H9 (cell line): ENCODE measurements at regions not wholly inside any gene's neighbourhood (a gene's known extent, or its start where the extent isn't known, plus 50 kb on each side); places are given as distances from the start of the nearest gene placed in this dataset.

Source experiments
- DNase-seq: peaks from one replicate; pipeline ENCODE4 v3.0.0-alpha.2; 2017
- H2AFZ ChIP-seq: one replicate; pipeline ENCODE4 v1.6.1; 2013; ENCODE audit warnings: mild to moderate bottlenecking, low read length, control low read depth, moderate library complexity
- H2AK5ac ChIP-seq: 2 replicates; pipeline ENCODE4 v1.6.1; 2013; ENCODE audit warnings: low read length, control low read depth, mixed read lengths; ENCODE audit not compliant: insufficient read length
- H2BK120ac ChIP-seq: one replicate; pipeline ENCODE4 v1.6.1; 2013; ENCODE audit warnings: low read depth, mild to moderate bottlenecking, low read length, control low read depth, inconsistent platforms; ENCODE audit not compliant: poor library complexity, severe bottlenecking
- H2BK12ac ChIP-seq: 2 replicates; pipeline ENCODE4 v1.6.1; 2013; ENCODE audit warnings: low read length, control low read depth, mixed read lengths, low read depth; ENCODE audit not compliant: insufficient read length
- H2BK15ac ChIP-seq: 2 replicates; pipeline ENCODE4 v1.6.1; 2013; ENCODE audit warnings: low read depth, low read length, control low read depth
- H2BK20ac ChIP-seq: one replicate; pipeline ENCODE4 v1.6.1; 2013; ENCODE audit warnings: low read depth, mild to moderate bottlenecking, low read length, control low read depth, inconsistent platforms; ENCODE audit not compliant: poor library complexity, severe bottlenecking
- H2BK5ac ChIP-seq: 2 replicates; pipeline ENCODE4 v1.6.1; 2013; ENCODE audit warnings: low read length, control low read depth, mixed read lengths; ENCODE audit not compliant: insufficient read length
- H3K14ac ChIP-seq: 2 replicates; pipeline ENCODE4 v1.6.1; 2013; ENCODE audit warnings: low read length, control low read depth; ENCODE audit not compliant: insufficient read depth
- H3K18ac ChIP-seq: 2 replicates; pipeline ENCODE4 v1.6.1; 2013; ENCODE audit warnings: low read depth, mild to moderate bottlenecking, mixed read lengths, low read length, control low read depth; ENCODE audit not compliant: insufficient read length
- H3K23ac ChIP-seq: 2 replicates; pipeline ENCODE4 v1.6.1; 2013; ENCODE audit warnings: low read length, control low read depth, mixed read lengths, low read depth; ENCODE audit not compliant: insufficient read length
- H3K23me2 ChIP-seq: 2 replicates; pipeline ENCODE4 v1.6.1; 2013; ENCODE audit warnings: low read depth, mild to moderate bottlenecking, mixed read lengths, low read length, control low read depth; ENCODE audit not compliant: insufficient read length, poor library complexity, severe bottlenecking
- H3K27ac ChIP-seq: 2 replicates; pipeline ENCODE4 v1.5.1; 2013; ENCODE audit warnings: low read length, control low read depth, mixed read lengths, low read depth; ENCODE audit not compliant: insufficient read length
- H3K27me3 ChIP-seq: 2 replicates; pipeline ENCODE4 v1.6.1; 2013; ENCODE audit warnings: low read length, control low read depth, inconsistent platforms; ENCODE audit not compliant: insufficient read depth
- H3K4ac ChIP-seq: 2 replicates; pipeline ENCODE4 v1.6.1; 2013; ENCODE audit warnings: low read depth, mild to moderate bottlenecking, control low read depth, inconsistent platforms, low read length, moderate library complexity
- H3K4me1 ChIP-seq: 2 replicates; pipeline ENCODE4 v1.6.1; 2013; ENCODE audit warnings: low read length, control low read depth, inconsistent platforms; ENCODE audit not compliant: insufficient read depth
- H3K4me2 ChIP-seq: 2 replicates; pipeline ENCODE4 v1.6.1; 2013; ENCODE audit warnings: low read length, control low read depth, mixed read lengths; ENCODE audit not compliant: insufficient read length, insufficient read depth
- H3K56ac ChIP-seq: 2 replicates; pipeline ENCODE4 v1.6.1; 2013; ENCODE audit warnings: low read depth, mild to moderate bottlenecking, mixed read lengths, low read length, control low read depth; ENCODE audit not compliant: insufficient read length
- H3K79me1 ChIP-seq: 2 replicates; pipeline ENCODE4 v1.6.1; 2013; ENCODE audit warnings: low read depth, mild to moderate bottlenecking, moderate library complexity, low read length, control low read depth, inconsistent platforms; ENCODE audit not compliant: insufficient read depth, poor library complexity, severe bottlenecking
- H3K79me2 ChIP-seq: 2 replicates; pipeline ENCODE4 v1.6.1; 2013; ENCODE audit warnings: low read length, control low read depth, inconsistent platforms; ENCODE audit not compliant: insufficient read depth
- H3K9ac ChIP-seq: 2 replicates; pipeline ENCODE4 v1.6.1; 2013; ENCODE audit warnings: low read length, control low read depth, mixed read lengths; ENCODE audit not compliant: insufficient read length; ENCODE audit errors: extremely low read depth
- H3K9me3 ChIP-seq: one replicate; pipeline ENCODE4 v1.6.1; 2013; ENCODE audit warnings: low read depth, low read length, inconsistent platforms; ENCODE audit not compliant: control insufficient read depth
- H3T11ph ChIP-seq: one replicate; pipeline ENCODE4 v1.6.1; 2013; ENCODE audit warnings: mild to moderate bottlenecking, low read length, control low read depth, inconsistent platforms
- H4K20me1 ChIP-seq: one replicate; pipeline ENCODE4 v1.6.1; 2013; ENCODE audit not compliant: control insufficient read depth, insufficient read length, insufficient read depth
- H4K5ac ChIP-seq: 2 replicates; pipeline ENCODE4 v1.6.1; 2013; ENCODE audit warnings: low read depth, mild to moderate bottlenecking, mixed read lengths, low read length, control low read depth; ENCODE audit not compliant: insufficient read length
- H4K8ac ChIP-seq: replicated peaks from 2 replicates; pipeline ENCODE4 v1.6.1; 2013; ENCODE audit warnings: low read length, control low read depth, mixed read lengths, low read depth; ENCODE audit not compliant: insufficient read length
- H4K91ac ChIP-seq: 2 replicates; pipeline ENCODE4 v1.6.1; 2013; ENCODE audit warnings: low read depth, mild to moderate bottlenecking, moderate library complexity, mixed read lengths, low read length, control low read depth; ENCODE audit not compliant: insufficient read length
- H3K27ac Mint-ChIP-seq, 3 experiments: 2 replicates in 2 of 3; 3 replicates in 1 of 3; pipeline ENCODE4 v1.8.0; 2020 to 2021; ENCODE audit warnings: mixed read lengths in 3 of 3, mild to moderate bottlenecking in 1 of 3, moderate library complexity in 1 of 3
- H3K27me3 Mint-ChIP-seq: 2 replicates; pipeline ENCODE4 v1.8.0; 2021; ENCODE audit warnings: low read depth, mild to moderate bottlenecking, moderate library complexity, mixed read lengths
- H3K36me3 Mint-ChIP-seq, 3 experiments: 2 replicates in 2 of 3; 3 replicates in 1 of 3; pipeline ENCODE4 v1.8.0; 2020 to 2021; ENCODE audit warnings: low read depth in 3 of 3, mixed read lengths in 3 of 3; ENCODE audit not compliant: insufficient read depth in 1 of 3
- H3K4me1 Mint-ChIP-seq, 2 experiments: 2 replicates each; pipeline ENCODE4 v1.8.0; 2020; ENCODE audit warnings: mixed read lengths in 2 of 2
- H3K4me3 Mint-ChIP-seq, 2 experiments: 2 replicates in 1 of 2; 3 replicates in 1 of 2; pipeline ENCODE4 v1.8.0; 2020 to 2021; ENCODE audit warnings: mild to moderate bottlenecking in 2 of 2, mixed read lengths in 2 of 2, moderate library complexity in 1 of 2
- H3K9me3 Mint-ChIP-seq, 2 experiments: 2 replicates in 1 of 2; 3 replicates in 1 of 2; pipeline ENCODE4 v1.8.0; 2020; ENCODE audit warnings: mild to moderate bottlenecking in 2 of 2, mixed read lengths in 2 of 2, moderate library complexity in 1 of 2
- WGBS: extraction: QIAGEN DNeasy Blood & Tissue Kit; methylation state at CpG from one replicate; pipeline ENCODE4 v1.1.7; 2013; ENCODE audit warnings: missing lambda C conversion rate, low lambda C conversion rate, mixed read lengths; ENCODE audit not compliant: insufficient read length; ENCODE audit errors: extremely low coverage; 5-methylcytosine and 5-hydroxymethylcytosine counted together
- TF ChIP-seq, protein P1 (sequence below): fragments of 200-600 bp; sonication (generic); conservative IDR thresholded peaks from 3 replicates; pipeline ENCODE4 v1.8.0; 2021; ENCODE audit warnings: antibody characterized with exemption, mild to moderate bottlenecking

DNA sequence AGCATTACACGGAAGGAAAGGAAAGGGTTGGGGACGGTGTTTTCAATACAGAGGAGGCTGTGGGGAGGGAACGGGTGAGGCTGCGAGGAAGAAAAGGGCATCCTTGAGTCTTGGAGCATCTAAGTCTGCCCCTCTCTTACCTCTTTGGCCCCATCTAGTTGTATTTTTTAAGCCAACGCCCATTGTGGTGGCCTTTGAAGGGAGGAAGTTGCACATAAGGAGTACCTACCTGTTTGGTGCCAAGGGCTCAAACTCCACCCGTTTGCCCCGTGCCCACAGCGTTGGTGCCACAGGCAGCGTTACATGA is 146.1 kb upstream of the UMPS start:
- no peak overlapping the region for H2AFZ ChIP-seq
- no peak overlapping the region for H3K9ac ChIP-seq
- H3K27me3 Mint-ChIP-seq: peaks cover 61% of the 10 kb centered on the region

More for the DNA sequence above, 146.1 kb upstream of the UMPS start:
- WGBS: no CpG with 5 or more reads among the region's 9 CpGs
- H3K23ac ChIP-seq: no peak overlapping the region
- H3K4me1 ChIP-seq: peaks cover 5% of the 10 kb centered on the region; the same call in 1 of the 2 replicates
- no peaks in the 10 kb centered on the region for H3K79me1 ChIP-seq
- H3K27me3 ChIP-seq: peaks cover 16% of the 10 kb centered on the region
- H3K79me2 ChIP-seq: no peaks in the 10 kb centered on the region
- no peaks in the 10 kb centered on the region for H3K36me3 Mint-ChIP-seq
- H2BK12ac ChIP-seq: no peak overlapping the region
- H3K23me2 ChIP-seq: peaks cover 17% of the 10 kb centered on the region
- no peak overlapping the region for H3K27ac ChIP-seq
- no peak overlapping the region for H2BK20ac ChIP-seq
- H3K4ac ChIP-seq: no peak overlapping the region
- H2BK15ac ChIP-seq: no peak overlapping the region
- no peak overlapping the region for H4K91ac ChIP-seq
- H4K5ac ChIP-seq: no peak overlapping the region
- H3K4me3 Mint-ChIP-seq: peak overlapping the region; percentile 73 to 74
- no peaks in the 10 kb centered on the region for H3K9me3 ChIP-seq
- H3K4me1 Mint-ChIP-seq: peaks cover 32% of the 10 kb centered on the region in 2 experiments
- H3K14ac ChIP-seq: no peak overlapping the region
- no peak overlapping the region for H3K56ac ChIP-seq
- H2BK5ac ChIP-seq: no peak overlapping the region
- H3T11ph ChIP-seq: no peak overlapping the region
- no peak overlapping the region for H2BK120ac ChIP-seq
- H3K4me2 ChIP-seq: peak overlapping the region; percentile 66
- no peaks in the 10 kb centered on the region for H4K20me1 ChIP-seq
- no peak overlapping the region for H3K18ac ChIP-seq
- H4K8ac ChIP-seq: no peak overlapping the region
- no peaks in the 10 kb centered on the region for H3K9me3 Mint-ChIP-seq
- H3K27ac Mint-ChIP-seq: no peak overlapping the region
- TF ChIP-seq, protein P1, sequence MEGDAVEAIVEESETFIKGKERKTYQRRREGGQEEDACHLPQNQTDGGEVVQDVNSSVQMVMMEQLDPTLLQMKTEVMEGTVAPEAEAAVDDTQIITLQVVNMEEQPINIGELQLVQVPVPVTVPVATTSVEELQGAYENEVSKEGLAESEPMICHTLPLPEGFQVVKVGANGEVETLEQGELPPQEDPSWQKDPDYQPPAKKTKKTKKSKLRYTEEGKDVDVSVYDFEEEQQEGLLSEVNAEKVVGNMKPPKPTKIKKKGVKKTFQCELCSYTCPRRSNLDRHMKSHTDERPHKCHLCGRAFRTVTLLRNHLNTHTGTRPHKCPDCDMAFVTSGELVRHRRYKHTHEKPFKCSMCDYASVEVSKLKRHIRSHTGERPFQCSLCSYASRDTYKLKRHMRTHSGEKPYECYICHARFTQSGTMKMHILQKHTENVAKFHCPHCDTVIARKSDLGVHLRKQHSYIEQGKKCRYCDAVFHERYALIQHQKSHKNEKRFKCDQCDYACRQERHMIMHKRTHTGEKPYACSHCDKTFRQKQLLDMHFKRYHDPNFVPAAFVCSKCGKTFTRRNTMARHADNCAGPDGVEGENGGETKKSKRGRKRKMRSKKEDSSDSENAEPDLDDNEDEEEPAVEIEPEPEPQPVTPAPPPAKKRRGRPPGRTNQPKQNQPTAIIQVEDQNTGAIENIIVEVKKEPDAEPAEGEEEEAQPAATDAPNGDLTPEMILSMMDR: no peak
- H2AK5ac ChIP-seq: no peak overlapping the region
- DNase-seq: no peak
